Adipocyte (in vitro differentiated cells): ENCODE measurements at regions not wholly inside any gene's neighbourhood (a gene's known extent, or its start where the extent isn't known, plus 50 kb on each side); places are given as distances from the start of the nearest gene placed in this dataset.

ENCODE experiments used
- DNase-seq: peaks from one replicate; pipeline ENCODE4 v3.0.0-alpha.2; 2015; ENCODE audit warnings: low read depth
- H3K27me3 ChIP-seq: replicated peaks from 2 replicates; pipeline ENCODE4 v1.7.0; 2013; ENCODE audit warnings: mild to moderate bottlenecking, low read length, moderate library complexity; ENCODE audit not compliant: control insufficient read depth, insufficient read depth
- H3K36me3 ChIP-seq: 2 replicates; pipeline ENCODE4 v1.7.0; 2013; ENCODE audit warnings: low read length, mild to moderate bottlenecking, moderate library complexity; ENCODE audit not compliant: control insufficient read depth, insufficient read depth, severe bottlenecking
- H3K4me1 ChIP-seq: 2 replicates; pipeline ENCODE4 v1.7.0; 2013; ENCODE audit warnings: mild to moderate bottlenecking, low read length, moderate library complexity; ENCODE audit not compliant: control insufficient read depth, insufficient read depth
- H3K4me3 ChIP-seq: 2 replicates; pipeline ENCODE4 v1.7.0; 2013; ENCODE audit warnings: mild to moderate bottlenecking, low read length, moderate library complexity
- H3K9ac ChIP-seq: 2 replicates; pipeline ENCODE4 v1.7.0; 2013; ENCODE audit warnings: mild to moderate bottlenecking, low read length, moderate library complexity
- H3K9me3 ChIP-seq: 2 replicates; pipeline ENCODE4 v1.7.0; 2013; ENCODE audit warnings: mild to moderate bottlenecking, low read length, moderate library complexity; ENCODE audit not compliant: control insufficient read depth

DNA sequence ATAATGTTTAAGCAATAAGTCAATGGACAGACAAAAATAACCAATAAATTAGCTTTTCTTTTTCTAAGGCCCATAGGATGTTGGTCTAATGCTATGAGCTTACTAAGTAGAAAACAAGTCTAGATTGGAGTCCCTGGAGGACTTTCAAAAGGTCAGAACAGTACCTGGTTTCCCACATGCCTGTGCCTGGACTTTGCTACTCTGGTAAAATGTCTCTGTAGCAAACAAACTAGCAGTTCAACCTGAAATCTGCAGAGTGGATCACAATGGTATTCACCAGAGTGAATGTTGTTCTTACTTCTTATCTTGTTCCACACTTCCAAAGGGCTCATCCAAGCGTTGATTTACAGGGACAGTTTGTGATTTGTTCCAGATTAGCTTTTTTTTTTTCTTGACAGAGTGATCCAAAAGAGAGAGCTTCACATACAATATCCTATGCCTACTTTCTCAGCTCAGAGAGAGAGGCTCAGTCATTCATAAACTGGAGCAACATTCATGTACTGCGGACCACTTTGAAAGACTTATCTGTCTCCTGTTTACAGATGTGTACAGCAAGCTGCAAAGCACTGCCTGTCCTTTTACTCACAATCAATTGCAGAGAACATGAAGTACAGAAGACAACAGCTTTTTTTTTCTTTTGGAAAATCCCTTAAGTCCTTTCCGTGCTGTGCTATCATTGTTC lies 466.1 kb downstream of the SPATA31D1 start:
- H3K9ac ChIP-seq = no peak overlapping the region
- no peak overlapping the region for H3K4me3 ChIP-seq
- H3K9me3 ChIP-seq = peaks cover 19% of the 10 kb centered on the region
- no peak for DNase-seq
- H3K4me1 ChIP-seq = no peaks in the 10 kb centered on the region
- no peaks in the 10 kb centered on the region for H3K27me3 ChIP-seq
- H3K36me3 ChIP-seq = no peaks in the 10 kb centered on the region

DNA sequence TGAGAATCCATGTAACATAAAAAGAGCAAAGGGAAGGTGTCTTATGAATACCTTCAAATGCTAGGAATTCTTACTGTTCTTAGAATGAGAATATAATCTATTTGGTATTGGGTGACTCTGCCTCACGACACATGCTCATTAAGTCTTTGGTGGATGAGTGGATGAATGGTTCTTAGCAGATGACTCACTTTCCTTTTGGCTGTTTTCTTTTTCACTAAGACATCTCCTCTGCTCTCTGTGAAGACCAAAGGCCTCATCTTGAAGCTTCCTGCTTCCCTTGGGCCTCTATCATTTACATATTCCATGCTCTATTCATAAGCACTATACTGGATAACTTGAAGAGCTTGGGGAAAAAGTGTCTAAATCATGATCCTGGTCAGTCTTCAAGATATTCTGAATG lies 468.1 kb downstream of the SPATA31D1 start:
- Histone ChIP-seq H3K36me3 (no peaks in the 10 kb centered on the region), H3K4me1 (no peaks in the 10 kb centered on the region), H3K9ac (no peak overlapping the region), H3K27me3 (no peaks in the 10 kb centered on the region), H3K9me3 (peaks cover 12% of the 10 kb centered on the region), H3K4me3 (no peak overlapping the region)
- peak; percentile 28 for DNase-seq

DNA sequence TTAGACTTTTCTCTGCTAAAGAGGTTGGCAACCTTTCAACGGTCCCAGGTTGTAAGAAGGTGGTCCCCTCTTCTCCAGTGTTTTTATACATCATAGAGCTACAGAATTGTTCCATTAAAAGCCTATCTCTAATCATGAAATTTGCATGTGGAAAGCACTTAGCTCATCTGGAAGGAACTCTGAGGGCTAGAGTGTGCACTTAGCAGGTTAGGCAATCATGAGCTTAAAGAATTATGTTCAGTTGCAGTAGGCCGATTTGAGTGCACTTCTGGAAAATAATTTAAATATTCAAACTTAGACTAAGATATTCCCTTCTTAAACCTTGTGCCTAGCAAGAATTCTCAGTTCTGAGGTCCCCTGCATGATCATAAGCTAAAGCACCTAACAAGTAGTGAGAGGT lies 468.7 kb downstream of the SPATA31D1 start:
- H3K36me3 ChIP-seq = no peaks in the 10 kb centered on the region
- no peaks in the 10 kb centered on the region for H3K27me3 ChIP-seq
- H3K9me3 ChIP-seq = peaks cover 6% of the 10 kb centered on the region
- no peak overlapping the region for H3K4me3 ChIP-seq
- peak; percentile 7 for DNase-seq
- H3K4me1 ChIP-seq = no peaks in the 10 kb centered on the region
- H3K9ac ChIP-seq = no peak overlapping the region

DNA sequence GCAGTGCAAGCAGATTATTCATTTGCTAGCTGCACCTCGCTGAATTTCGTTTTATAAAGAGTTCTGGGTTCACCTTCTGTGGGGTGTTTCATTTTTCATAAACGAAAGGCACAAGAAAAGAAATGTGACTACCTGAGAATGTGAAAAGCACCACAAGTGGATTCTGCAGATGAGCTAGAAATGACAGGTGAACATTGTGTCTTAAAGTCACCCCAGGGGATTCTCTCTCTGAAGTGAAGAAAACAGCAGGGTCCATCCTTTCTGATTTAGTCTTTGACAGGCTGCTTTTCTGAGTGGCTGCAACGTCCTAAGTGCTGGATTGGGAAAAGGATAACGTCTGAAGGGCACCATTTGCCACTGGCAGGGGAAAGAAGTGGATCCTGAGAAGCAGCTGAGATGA lies 469.3 kb downstream of the SPATA31D1 start:
- Histone ChIP-seq H3K27me3 (no peaks in the 10 kb centered on the region), H3K4me3 (no peak overlapping the region), H3K9ac (no peak overlapping the region), H3K9me3 (no peaks in the 10 kb centered on the region), H3K4me1 (no peaks in the 10 kb centered on the region), H3K36me3 (no peaks in the 10 kb centered on the region)
- no peak for DNase-seq

DNA sequence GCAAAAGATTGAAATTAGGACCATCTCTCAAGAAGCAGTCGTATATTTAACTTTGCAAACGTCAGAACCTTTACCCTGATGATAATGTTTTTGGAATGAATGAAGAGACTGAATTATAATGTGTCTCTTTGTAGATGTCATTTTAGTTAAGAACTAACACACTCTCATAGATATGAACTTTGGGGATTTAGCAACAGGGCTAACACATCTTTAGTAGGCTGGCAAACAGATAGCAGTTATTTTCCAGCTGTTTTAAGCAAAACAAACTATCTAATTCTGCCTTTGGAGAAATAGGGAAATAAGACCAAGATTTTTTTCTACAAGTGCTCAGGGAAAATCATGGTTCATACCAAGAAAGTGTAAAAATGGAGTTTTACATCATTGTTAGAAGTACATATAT lies 469.7 kb downstream of the SPATA31D1 start:
- DNase-seq = no peak
- Histone ChIP-seq H3K27me3 (no peaks in the 10 kb centered on the region), H3K9ac (no peak overlapping the region), H3K4me3 (no peak overlapping the region), H3K4me1 (no peaks in the 10 kb centered on the region), H3K36me3 (no peaks in the 10 kb centered on the region), H3K9me3 (no peaks in the 10 kb centered on the region)

DNA sequence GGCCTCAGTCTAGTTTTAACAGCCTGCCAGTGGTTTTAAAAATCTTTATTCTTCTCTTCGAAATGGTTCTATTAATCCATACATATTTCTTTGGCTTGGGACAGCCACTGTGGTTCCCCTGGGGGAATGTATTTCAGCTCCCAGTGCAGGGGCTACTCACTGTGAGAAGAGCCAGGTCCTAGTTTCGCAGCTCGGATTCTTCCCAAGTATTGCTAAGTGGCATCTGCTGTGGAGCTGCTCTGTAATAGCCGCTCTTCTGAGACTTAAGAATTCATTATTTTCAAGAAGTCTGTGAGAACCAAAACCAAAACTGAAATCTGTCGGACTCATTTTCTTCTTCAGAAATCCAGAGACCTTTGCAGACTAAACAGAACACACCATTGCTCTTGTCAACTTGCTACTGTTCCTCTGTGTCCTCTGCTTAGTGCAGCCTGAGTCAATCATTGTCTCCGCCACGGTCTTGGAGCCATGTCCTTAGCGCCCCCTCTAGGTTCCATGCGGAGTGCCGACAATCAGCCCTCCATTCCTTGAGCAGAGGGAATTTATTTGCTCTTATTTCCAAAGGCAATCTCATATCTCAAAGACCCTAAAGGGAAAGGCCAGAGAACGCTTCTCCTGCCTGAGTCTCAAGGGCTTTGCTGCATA lies 478.2 kb downstream of the SPATA31D1 start:
- Histone ChIP-seq H3K4me1 (no peaks in the 10 kb centered on the region), H3K36me3 (no peaks in the 10 kb centered on the region), H3K9ac (no peak overlapping the region), H3K9me3 (no peaks in the 10 kb centered on the region), H3K27me3 (no peaks in the 10 kb centered on the region), H3K4me3 (peak overlapping the region; percentile 49)
- no peak for DNase-seq

DNA sequence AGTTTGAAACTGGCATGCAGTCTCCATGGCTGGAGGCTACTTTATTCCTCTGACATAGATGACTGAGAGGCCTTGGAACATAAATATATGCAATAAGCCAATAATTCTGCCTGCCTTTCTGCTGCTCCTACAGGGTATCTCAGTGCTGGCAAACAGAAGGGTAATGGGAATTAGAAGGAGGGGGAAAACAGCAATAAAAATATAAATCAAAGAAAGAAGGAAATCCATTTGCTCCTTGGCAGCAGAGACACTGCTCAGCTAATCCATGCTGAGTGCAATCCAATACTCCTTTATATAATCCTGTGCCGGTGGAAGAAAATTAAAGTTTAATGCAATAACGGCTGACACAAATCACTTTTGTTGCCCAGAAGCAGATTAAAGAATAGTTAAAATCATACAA lies 478.9 kb downstream of the SPATA31D1 start:
- no peak for DNase-seq
- Histone ChIP-seq H3K9me3 (no peaks in the 10 kb centered on the region), H3K4me1 (no peaks in the 10 kb centered on the region), H3K9ac (no peak overlapping the region), H3K4me3 (no peak overlapping the region), H3K36me3 (no peaks in the 10 kb centered on the region), H3K27me3 (no peaks in the 10 kb centered on the region)

DNA sequence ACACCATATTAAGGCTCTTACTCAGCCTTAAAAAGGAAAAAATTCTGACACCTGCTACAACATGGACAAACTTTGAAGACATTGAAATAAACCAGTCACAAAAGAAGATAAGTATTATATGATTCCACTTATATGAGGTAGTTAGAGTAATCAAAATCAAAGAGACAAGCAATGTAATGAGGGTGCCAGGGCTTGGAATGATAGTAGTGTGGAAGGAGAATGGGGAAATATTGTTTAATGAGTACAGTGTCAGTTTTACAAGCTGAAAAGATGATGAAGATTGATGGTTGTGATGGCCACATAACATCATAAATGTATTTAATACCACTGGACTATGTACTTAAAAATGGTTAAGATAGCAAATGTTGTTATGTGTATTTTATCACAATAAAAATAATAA lies 485.7 kb downstream of the SPATA31D1 start:
- Histone ChIP-seq H3K36me3 (no peaks in the 10 kb centered on the region), H3K9me3 (no peaks in the 10 kb centered on the region), H3K9ac (no peak overlapping the region), H3K27me3 (no peaks in the 10 kb centered on the region), H3K4me1 (peaks cover 17% of the 10 kb centered on the region), H3K4me3 (no peak overlapping the region)
- DNase-seq = no peak

DNA sequence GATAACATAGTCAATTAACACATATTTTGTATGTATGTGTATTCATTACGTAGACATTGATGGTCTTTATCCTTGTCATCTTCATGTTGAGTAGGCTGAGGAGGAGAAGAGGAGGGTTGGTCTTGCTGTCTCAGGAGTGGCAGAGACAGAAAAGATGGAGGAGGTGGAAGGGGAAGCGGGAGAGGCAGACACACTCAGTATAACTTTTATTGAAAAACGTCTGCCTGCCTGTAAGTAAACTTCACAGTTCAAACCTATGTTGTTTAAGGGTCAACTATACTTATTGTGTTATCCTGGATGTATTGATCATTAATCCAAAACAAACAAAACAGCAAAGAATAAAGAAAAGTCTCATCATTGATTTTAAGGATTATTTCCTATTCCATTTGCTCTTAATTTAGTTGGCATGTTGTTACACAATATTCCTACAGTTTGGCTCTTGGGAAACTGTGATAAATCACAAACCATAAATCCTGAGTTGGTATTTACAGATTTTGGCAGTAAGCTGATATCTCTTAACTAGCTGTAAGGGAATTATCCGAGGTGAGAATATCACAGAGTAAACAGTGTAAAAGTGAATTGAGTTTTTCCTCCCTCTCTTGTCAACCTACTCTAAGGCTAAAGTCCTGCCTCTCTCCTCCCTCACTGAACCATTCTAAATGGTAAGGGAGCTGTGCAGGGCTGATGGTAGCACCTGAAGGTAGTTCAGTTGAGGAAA lies 487.2 kb downstream of the SPATA31D1 start:
- no peaks in the 10 kb centered on the region for H3K9me3 ChIP-seq
- H3K27me3 ChIP-seq = no peaks in the 10 kb centered on the region

DNA sequence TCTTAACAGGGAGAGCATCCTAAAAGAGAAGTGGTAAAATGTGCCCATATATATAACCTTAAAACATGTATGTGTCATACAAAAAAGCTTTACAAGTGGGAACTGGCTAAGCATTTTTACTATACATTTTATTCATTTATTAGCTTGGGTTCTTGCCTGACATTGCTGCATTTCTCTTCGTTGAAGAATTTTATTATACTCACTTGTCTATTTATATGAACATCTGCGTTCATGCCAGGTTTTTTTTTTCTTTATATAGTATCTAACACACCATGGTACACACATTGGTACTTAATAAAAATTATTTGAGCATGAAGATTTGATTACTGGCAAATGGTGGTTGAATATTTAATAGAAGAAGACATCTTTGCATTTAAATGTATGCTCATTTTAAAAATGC lies 492.3 kb downstream of the SPATA31D1 start:
- no peak for DNase-seq
- H3K9me3 ChIP-seq = peaks cover 5% of the 10 kb centered on the region
- no peak overlapping the region for H3K9ac ChIP-seq
- H3K36me3 ChIP-seq = no peaks in the 10 kb centered on the region
- H3K4me1 ChIP-seq = peaks cover 13% of the 10 kb centered on the region
- peaks cover 28% of the 10 kb centered on the region for H3K27me3 ChIP-seq
- H3K4me3 ChIP-seq = no peak overlapping the region

More for the DNA sequence above, 487.2 kb downstream of the SPATA31D1 start:
- Histone ChIP-seq H3K4me3 (no peak overlapping the region), H3K4me1 (peaks cover 17% of the 10 kb centered on the region), H3K36me3 (no peaks in the 10 kb centered on the region), H3K9ac (no peak overlapping the region)
- no peak for DNase-seq

DNA sequence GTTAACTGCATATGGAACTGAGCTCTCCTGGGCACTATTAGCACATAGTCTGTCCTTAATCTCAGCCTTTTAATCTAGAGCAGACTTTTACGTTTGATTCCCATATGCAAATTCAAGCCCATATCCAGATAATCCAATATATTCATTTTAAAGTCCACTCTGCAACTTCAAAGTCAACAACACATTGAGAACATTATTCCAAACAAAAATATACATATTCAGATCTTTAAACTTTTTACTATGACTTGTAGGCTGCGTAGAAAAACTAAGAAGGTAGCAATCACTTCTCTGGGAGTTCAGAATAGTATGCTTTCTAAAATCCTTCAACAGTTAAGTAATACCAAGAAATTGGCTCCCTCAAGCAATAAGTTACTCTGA lies 499.4 kb downstream of the SPATA31D1 start:
- Histone ChIP-seq H3K4me1 (peaks cover 33% of the 10 kb centered on the region), H3K36me3 (no peaks in the 10 kb centered on the region), H3K9ac (no peak overlapping the region), H3K4me3 (no peak overlapping the region), H3K27me3 (peaks cover 32% of the 10 kb centered on the region), H3K9me3 (peaks cover 5% of the 10 kb centered on the region)
- DNase-seq = peak; percentile 11
